ENCODE measurements at regions not wholly inside any gene's neighbourhood (a gene's known extent, or its start where the extent isn't known, plus 50 kb on each side); places are given as distances from the start of the nearest gene placed in this dataset.

DNA sequence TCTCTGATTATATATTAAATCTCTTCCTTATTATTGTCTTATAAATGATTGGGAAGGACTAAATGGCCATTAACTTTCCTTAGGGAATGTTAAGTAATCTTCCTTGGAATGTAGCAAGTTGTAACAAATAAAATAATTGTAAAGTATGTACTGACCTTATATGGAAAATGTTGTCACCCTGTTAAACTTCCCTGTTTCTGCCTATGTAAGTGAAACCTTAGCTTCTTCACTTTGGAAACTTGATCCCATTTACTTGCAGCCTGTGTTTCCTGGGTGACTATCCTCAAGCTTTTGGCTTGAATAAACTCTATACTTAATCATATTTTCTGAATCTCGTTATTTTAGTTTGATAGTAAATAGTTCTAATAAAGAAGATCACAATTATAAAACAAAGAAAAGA, 519.5 kb upstream of the PTCHD4 start:
- TF ChIP-seq, protein P1, sequence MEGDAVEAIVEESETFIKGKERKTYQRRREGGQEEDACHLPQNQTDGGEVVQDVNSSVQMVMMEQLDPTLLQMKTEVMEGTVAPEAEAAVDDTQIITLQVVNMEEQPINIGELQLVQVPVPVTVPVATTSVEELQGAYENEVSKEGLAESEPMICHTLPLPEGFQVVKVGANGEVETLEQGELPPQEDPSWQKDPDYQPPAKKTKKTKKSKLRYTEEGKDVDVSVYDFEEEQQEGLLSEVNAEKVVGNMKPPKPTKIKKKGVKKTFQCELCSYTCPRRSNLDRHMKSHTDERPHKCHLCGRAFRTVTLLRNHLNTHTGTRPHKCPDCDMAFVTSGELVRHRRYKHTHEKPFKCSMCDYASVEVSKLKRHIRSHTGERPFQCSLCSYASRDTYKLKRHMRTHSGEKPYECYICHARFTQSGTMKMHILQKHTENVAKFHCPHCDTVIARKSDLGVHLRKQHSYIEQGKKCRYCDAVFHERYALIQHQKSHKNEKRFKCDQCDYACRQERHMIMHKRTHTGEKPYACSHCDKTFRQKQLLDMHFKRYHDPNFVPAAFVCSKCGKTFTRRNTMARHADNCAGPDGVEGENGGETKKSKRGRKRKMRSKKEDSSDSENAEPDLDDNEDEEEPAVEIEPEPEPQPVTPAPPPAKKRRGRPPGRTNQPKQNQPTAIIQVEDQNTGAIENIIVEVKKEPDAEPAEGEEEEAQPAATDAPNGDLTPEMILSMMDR (IDR thresholded peaks at IDR 0.05; ENCODE audit: low read length): no peak
- TF ChIP-seq EZH2 (IDR thresholded peaks at IDR 0.05; ENCODE audit: borderline replicate concordance, low read length): no peak

Data from OCI-LY1 (cell line).